Hepatocyte (in vitro differentiated cells): ENCODE measurements at regions not wholly inside any gene's neighbourhood (a gene's known extent, or its start where the extent isn't known, plus 50 kb on each side); places are given as distances from the start of the nearest gene placed in this dataset.

Experiments used
- DNase-seq: peaks from one replicate; pipeline ENCODE4 v3.0.0-alpha.2; 2016; ENCODE audit warnings: low spot score
- H2AFZ ChIP-seq: fragments of 200-600 bp; sonication (generic); 2 replicates; pipeline ENCODE4 v1.6.0; 2016; ENCODE audit warnings: antibody characterized with exemption, mild to moderate bottlenecking
- H3K27ac ChIP-seq: fragments of 200-600 bp; sonication (generic); 2 replicates; pipeline ENCODE4 v1.5.1; 2016; ENCODE audit warnings: mild to moderate bottlenecking
- H3K27me3 ChIP-seq: fragments of 200-600 bp; sonication (generic); 2 replicates; pipeline ENCODE4 v1.6.1; 2016
- H3K36me3 ChIP-seq: fragments of 200-600 bp; sonication (generic); replicated peaks from 2 replicates; pipeline ENCODE4 v1.5.1; 2016; ENCODE audit warnings: low read depth; ENCODE audit not compliant: insufficient read depth
- H3K4me1 ChIP-seq: fragments of 200-600 bp; sonication (generic); 2 replicates; pipeline ENCODE4 v1.5.1; 2016; ENCODE audit warnings: mild to moderate bottlenecking, moderate library complexity; ENCODE audit not compliant: insufficient read depth
- H3K4me2 ChIP-seq: fragments of 200-600 bp; sonication (generic); 2 replicates; pipeline ENCODE4 v1.6.0; 2016
- H3K4me3 ChIP-seq: fragments of 200-600 bp; sonication (generic); 2 replicates; pipeline ENCODE4 v1.5.1; 2016; ENCODE audit warnings: mild to moderate bottlenecking
- H3K79me2 ChIP-seq: fragments of 200-600 bp; sonication (generic); 2 replicates; pipeline ENCODE4 v1.6.0; 2017; ENCODE audit warnings: mild to moderate bottlenecking
- H3K9me2 ChIP-seq: fragments of 200-600 bp; sonication (generic); replicated peaks from 2 replicates; pipeline ENCODE4 v1.6.0; 2017; ENCODE audit warnings: mild to moderate bottlenecking; ENCODE audit not compliant: insufficient read depth
- H3K9me3 ChIP-seq: fragments of 200-600 bp; sonication (generic); 2 replicates; pipeline ENCODE4 v1.5.1; 2016; ENCODE audit warnings: low read depth, mild to moderate bottlenecking
- H4K20me1 ChIP-seq: fragments of 200-600 bp; sonication (generic); 2 replicates; pipeline ENCODE4 v1.6.0; 2016; ENCODE audit warnings: mild to moderate bottlenecking; ENCODE audit not compliant: insufficient read depth, poor library complexity, severe bottlenecking
- EZH2 ChIP-seq: fragments of 200-600 bp; sonication (generic); IDR thresholded peaks from 2 replicates; pipeline ENCODE4 v1.6.1; 2016; ENCODE audit warnings: antibody characterized with exemption, mild to moderate bottlenecking, borderline replicate concordance
- EZH2phosphoT487 ChIP-seq: fragments of 200-600 bp; sonication (generic); IDR thresholded peaks from one replicate; pipeline ENCODE4 v1.6.1; 2018; ENCODE audit warnings: antibody characterized with exemption, mild to moderate bottlenecking, low read depth, moderate library complexity; ENCODE audit not compliant: unreplicated experiment, severe bottlenecking
- whole genome bisulfite sequencing: methylation state at CpG from one replicate; pipeline ENCODE4 v1.1.6; 2016; ENCODE audit warnings: low lambda C conversion rate; ENCODE audit errors: missing lambda C conversion rate; 5-methylcytosine and 5-hydroxymethylcytosine counted together
- TF ChIP-seq, protein P1 (sequence below): fragments of 200-600 bp; sonication (generic); IDR thresholded peaks from 2 replicates; pipeline ENCODE4 v1.5.1; 2016; ENCODE audit warnings: antibody characterized with exemption, mild to moderate bottlenecking; ENCODE audit not compliant: poor library complexity

DNA sequence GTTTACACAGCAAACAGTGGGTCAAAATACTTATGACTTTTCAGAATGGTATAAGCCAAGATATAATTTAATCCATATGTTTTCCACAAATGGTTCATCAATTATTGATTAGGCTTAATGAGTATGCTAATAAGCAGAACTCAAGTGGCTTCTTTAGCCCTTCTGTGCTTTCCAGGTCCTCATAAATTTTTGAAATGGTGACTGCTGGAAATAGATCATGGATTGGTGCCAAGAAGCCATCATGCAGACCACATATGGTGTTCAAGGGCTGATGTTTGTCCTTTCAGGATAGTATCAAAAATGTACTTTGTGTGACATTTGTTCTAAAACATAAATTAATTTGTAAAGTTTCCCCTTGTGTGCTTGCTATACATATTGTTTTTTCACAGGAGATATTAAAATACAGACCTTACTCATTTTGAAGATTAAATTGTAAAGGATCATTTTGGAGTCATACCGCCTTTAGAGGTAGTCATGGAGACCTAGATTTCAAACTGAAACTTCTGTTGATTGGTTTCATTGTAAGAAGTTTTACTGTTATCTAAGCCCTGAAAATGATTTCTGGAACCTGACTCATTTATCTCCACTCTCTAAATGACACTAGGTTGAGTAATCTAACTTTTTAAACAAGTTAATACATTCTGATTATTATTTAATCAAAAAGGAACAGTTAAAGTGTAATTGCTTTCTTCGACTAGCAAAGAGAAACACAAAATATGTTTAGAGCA is 507.9 kb downstream of the PLA2G4A start:
- no peak overlapping the region for H3K27ac ChIP-seq
- no peaks in the 10 kb centered on the region for H4K20me1 ChIP-seq
- H3K4me3 ChIP-seq, result no peak overlapping the region
- no peaks in the 10 kb centered on the region for H3K79me2 ChIP-seq
- WGBS, result 90% methylated on average over 2 of the region's 2 CpGs
- no peaks in the 10 kb centered on the region for H3K9me3 ChIP-seq
- H3K36me3 ChIP-seq, result no peaks in the 10 kb centered on the region
- no peak for DNase-seq
- no peaks in the 10 kb centered on the region for H3K27me3 ChIP-seq
- TF ChIP-seq EZH2, result no peak
- TF ChIP-seq, protein P1, sequence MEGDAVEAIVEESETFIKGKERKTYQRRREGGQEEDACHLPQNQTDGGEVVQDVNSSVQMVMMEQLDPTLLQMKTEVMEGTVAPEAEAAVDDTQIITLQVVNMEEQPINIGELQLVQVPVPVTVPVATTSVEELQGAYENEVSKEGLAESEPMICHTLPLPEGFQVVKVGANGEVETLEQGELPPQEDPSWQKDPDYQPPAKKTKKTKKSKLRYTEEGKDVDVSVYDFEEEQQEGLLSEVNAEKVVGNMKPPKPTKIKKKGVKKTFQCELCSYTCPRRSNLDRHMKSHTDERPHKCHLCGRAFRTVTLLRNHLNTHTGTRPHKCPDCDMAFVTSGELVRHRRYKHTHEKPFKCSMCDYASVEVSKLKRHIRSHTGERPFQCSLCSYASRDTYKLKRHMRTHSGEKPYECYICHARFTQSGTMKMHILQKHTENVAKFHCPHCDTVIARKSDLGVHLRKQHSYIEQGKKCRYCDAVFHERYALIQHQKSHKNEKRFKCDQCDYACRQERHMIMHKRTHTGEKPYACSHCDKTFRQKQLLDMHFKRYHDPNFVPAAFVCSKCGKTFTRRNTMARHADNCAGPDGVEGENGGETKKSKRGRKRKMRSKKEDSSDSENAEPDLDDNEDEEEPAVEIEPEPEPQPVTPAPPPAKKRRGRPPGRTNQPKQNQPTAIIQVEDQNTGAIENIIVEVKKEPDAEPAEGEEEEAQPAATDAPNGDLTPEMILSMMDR, result no peak
- no peaks in the 10 kb centered on the region for H3K4me1 ChIP-seq
- H3K9me2 ChIP-seq, result no peaks in the 10 kb centered on the region
- no peak overlapping the region for H2AFZ ChIP-seq
- no peak overlapping the region for H3K4me2 ChIP-seq

DNA sequence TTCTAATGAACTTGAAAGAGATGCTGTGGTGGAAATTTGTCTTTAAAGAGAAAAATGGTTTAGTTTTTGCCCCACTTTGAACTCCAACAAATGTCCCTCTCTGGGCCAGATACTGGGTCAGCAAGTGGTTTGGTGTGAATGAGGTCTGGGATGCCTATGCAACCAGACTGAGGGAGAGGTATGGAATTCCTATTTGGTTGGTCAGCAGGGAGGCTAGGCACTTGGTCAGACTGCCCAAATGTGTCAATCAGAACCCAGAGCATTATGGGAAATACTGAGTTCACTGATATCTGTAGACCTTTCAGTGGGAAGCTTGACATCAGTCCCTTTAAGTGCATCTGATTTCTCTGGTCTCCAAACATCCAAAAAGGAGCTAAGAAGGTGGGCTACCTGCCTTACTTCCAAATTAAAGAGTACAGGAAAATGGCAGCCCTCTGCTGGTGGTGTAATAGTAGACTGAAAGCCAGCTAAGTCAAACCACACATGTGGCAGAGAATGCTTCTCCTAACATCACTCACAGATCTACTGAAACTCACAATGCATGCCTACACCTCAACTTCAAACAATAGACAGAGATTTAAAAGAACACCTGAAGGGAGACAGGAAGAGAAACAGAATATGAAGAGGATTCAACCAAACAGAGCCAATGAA is 510.1 kb downstream of the PLA2G4A start:
- H3K79me2 ChIP-seq, result no peaks in the 10 kb centered on the region
- no peak overlapping the region for H3K4me2 ChIP-seq
- DNase-seq, result no peak
- H3K36me3 ChIP-seq, result no peaks in the 10 kb centered on the region
- H3K4me3 ChIP-seq, result no peak overlapping the region
- H3K4me1 ChIP-seq, result no peaks in the 10 kb centered on the region
- no peak overlapping the region for H3K27ac ChIP-seq
- H4K20me1 ChIP-seq, result no peaks in the 10 kb centered on the region
- TF ChIP-seq EZH2phosphoT487 (no peak), EZH2 (no peak)
- TF ChIP-seq, protein P1, result no peak
- H3K27me3 ChIP-seq, result no peaks in the 10 kb centered on the region
- H3K9me2 ChIP-seq, result no peaks in the 10 kb centered on the region
- H2AFZ ChIP-seq, result no peak overlapping the region
- H3K9me3 ChIP-seq, result no peaks in the 10 kb centered on the region

DNA sequence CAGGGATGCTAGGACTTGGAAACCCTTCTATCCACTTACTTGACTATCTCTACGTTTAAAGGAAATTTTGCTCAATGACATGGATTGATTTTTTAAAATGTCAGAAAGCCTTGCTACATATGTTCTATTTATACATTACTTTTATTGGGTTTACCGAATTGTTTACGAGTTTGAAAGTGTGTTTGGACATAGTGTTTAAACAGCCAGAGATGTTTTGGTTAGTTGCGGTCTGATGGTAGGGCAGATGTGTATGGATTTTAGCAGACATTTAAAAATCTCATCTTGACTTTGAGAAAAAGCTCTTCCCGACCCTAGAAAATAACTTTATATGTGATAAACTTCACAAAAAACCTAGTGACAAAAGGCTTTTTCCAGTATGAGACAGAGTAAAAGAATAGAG is 513.7 kb downstream of the PLA2G4A start:
- no peak for DNase-seq
- Histone ChIP-seq H3K4me3 (no peak overlapping the region), H2AFZ (no peak overlapping the region), H3K36me3 (no peaks in the 10 kb centered on the region), H3K27me3 (no peaks in the 10 kb centered on the region), H3K4me1 (no peaks in the 10 kb centered on the region), H3K9me2 (no peaks in the 10 kb centered on the region), H3K4me2 (no peak overlapping the region), H3K79me2 (no peaks in the 10 kb centered on the region), H4K20me1 (no peaks in the 10 kb centered on the region), H3K27ac (no peak overlapping the region), H3K9me3 (no peaks in the 10 kb centered on the region)
- TF ChIP-seq EZH2phosphoT487 (no peak), EZH2 (no peak)
- TF ChIP-seq, protein P1, result no peak
- 57% methylated on average over 5 of the region's 5 CpGs for WGBS
